Hepatocyte (in vitro differentiated cells): ENCODE measurements at regions not wholly inside any gene's neighbourhood (a gene's known extent, or its start where the extent isn't known, plus 50 kb on each side); places are given as distances from the start of the nearest gene placed in this dataset.

Experiments used
- DNase-seq: peaks from one replicate; pipeline ENCODE4 v3.0.0-alpha.2; 2016; ENCODE audit warnings: low spot score
- H2AFZ ChIP-seq: fragments of 200-600 bp; sonication (generic); 2 replicates; pipeline ENCODE4 v1.6.0; 2016; ENCODE audit warnings: antibody characterized with exemption, mild to moderate bottlenecking
- H3K27ac ChIP-seq: fragments of 200-600 bp; sonication (generic); 2 replicates; pipeline ENCODE4 v1.5.1; 2016; ENCODE audit warnings: mild to moderate bottlenecking
- H3K27me3 ChIP-seq: fragments of 200-600 bp; sonication (generic); 2 replicates; pipeline ENCODE4 v1.6.1; 2016
- H3K36me3 ChIP-seq: fragments of 200-600 bp; sonication (generic); replicated peaks from 2 replicates; pipeline ENCODE4 v1.5.1; 2016; ENCODE audit warnings: low read depth; ENCODE audit not compliant: insufficient read depth
- H3K4me1 ChIP-seq: fragments of 200-600 bp; sonication (generic); 2 replicates; pipeline ENCODE4 v1.5.1; 2016; ENCODE audit warnings: mild to moderate bottlenecking, moderate library complexity; ENCODE audit not compliant: insufficient read depth
- H3K4me2 ChIP-seq: fragments of 200-600 bp; sonication (generic); 2 replicates; pipeline ENCODE4 v1.6.0; 2016
- H3K4me3 ChIP-seq: fragments of 200-600 bp; sonication (generic); 2 replicates; pipeline ENCODE4 v1.5.1; 2016; ENCODE audit warnings: mild to moderate bottlenecking
- H3K79me2 ChIP-seq: fragments of 200-600 bp; sonication (generic); 2 replicates; pipeline ENCODE4 v1.6.0; 2017; ENCODE audit warnings: mild to moderate bottlenecking
- H3K9me2 ChIP-seq: fragments of 200-600 bp; sonication (generic); replicated peaks from 2 replicates; pipeline ENCODE4 v1.6.0; 2017; ENCODE audit warnings: mild to moderate bottlenecking; ENCODE audit not compliant: insufficient read depth
- H3K9me3 ChIP-seq: fragments of 200-600 bp; sonication (generic); 2 replicates; pipeline ENCODE4 v1.5.1; 2016; ENCODE audit warnings: low read depth, mild to moderate bottlenecking
- H4K20me1 ChIP-seq: fragments of 200-600 bp; sonication (generic); 2 replicates; pipeline ENCODE4 v1.6.0; 2016; ENCODE audit warnings: mild to moderate bottlenecking; ENCODE audit not compliant: insufficient read depth, poor library complexity, severe bottlenecking
- EZH2 ChIP-seq: fragments of 200-600 bp; sonication (generic); IDR thresholded peaks from 2 replicates; pipeline ENCODE4 v1.6.1; 2016; ENCODE audit warnings: antibody characterized with exemption, mild to moderate bottlenecking, borderline replicate concordance
- EZH2phosphoT487 ChIP-seq: fragments of 200-600 bp; sonication (generic); IDR thresholded peaks from one replicate; pipeline ENCODE4 v1.6.1; 2018; ENCODE audit warnings: antibody characterized with exemption, mild to moderate bottlenecking, low read depth, moderate library complexity; ENCODE audit not compliant: unreplicated experiment, severe bottlenecking
- WGBS: methylation state at CpG from one replicate; pipeline ENCODE4 v1.1.6; 2016; ENCODE audit warnings: low lambda C conversion rate; ENCODE audit errors: missing lambda C conversion rate; 5-methylcytosine and 5-hydroxymethylcytosine counted together
- TF ChIP-seq, protein P1 (sequence below): fragments of 200-600 bp; sonication (generic); IDR thresholded peaks from 2 replicates; pipeline ENCODE4 v1.5.1; 2016; ENCODE audit warnings: antibody characterized with exemption, mild to moderate bottlenecking; ENCODE audit not compliant: poor library complexity

DNA sequence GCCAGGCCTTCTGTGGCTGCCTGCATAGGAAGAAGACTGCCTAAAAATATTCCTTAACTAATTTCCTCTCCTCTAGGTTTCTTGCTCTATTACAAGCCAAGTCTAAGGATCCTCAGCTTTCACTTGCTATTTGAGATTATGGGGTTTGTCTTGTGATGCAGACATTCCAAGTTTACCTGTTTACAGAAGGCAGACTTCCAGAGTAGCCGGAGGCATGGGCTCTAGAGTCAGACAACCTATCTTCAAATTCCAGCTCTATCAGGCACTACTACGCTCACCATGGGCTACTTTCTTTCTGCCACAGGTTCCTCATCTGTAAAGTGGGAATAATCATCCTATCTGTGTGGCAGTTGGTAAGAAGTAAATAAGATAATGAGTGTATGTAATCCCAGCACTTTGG, 95.6 kb upstream of the BCL6 start:
- Histone ChIP-seq H3K9me2 (no peaks in the 10 kb centered on the region), H3K9me3 (no peaks in the 10 kb centered on the region), H3K4me2 (no peak overlapping the region), H2AFZ (no peak overlapping the region), H3K79me2 (no peaks in the 10 kb centered on the region), H3K27me3 (no peaks in the 10 kb centered on the region), H3K4me1 (no peaks in the 10 kb centered on the region), H3K36me3 (no peaks in the 10 kb centered on the region), H3K27ac (no peak overlapping the region), H3K4me3 (no peak overlapping the region), H4K20me1 (no peaks in the 10 kb centered on the region)
- WGBS, result 91% methylated on average over 2 of the region's 2 CpGs
- TF ChIP-seq, protein P1, sequence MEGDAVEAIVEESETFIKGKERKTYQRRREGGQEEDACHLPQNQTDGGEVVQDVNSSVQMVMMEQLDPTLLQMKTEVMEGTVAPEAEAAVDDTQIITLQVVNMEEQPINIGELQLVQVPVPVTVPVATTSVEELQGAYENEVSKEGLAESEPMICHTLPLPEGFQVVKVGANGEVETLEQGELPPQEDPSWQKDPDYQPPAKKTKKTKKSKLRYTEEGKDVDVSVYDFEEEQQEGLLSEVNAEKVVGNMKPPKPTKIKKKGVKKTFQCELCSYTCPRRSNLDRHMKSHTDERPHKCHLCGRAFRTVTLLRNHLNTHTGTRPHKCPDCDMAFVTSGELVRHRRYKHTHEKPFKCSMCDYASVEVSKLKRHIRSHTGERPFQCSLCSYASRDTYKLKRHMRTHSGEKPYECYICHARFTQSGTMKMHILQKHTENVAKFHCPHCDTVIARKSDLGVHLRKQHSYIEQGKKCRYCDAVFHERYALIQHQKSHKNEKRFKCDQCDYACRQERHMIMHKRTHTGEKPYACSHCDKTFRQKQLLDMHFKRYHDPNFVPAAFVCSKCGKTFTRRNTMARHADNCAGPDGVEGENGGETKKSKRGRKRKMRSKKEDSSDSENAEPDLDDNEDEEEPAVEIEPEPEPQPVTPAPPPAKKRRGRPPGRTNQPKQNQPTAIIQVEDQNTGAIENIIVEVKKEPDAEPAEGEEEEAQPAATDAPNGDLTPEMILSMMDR, result no peak
- TF ChIP-seq EZH2 (no peak), EZH2phosphoT487 (no peak)
- DNase-seq, result no peak

DNA sequence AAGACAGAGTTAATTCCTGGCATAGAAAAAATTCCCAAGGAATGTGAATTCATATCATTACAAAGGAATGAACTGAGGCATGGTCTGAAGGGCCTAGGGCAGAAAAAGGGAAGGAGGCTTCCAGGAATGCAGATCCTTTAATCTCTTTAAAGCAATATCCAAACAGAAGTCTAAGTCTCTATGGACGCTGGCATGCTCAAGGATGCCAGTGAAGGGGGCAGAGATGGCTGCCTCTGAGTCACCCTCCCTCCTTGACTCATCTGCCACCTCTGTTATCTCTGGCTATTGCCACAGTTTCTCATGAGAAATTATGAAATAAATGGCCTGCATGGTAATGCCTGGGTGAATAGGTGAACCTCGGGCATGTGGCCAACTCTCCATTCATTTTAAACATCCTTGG, 96.3 kb upstream of the BCL6 start:
- 56% methylated on average over 2 of the region's 2 CpGs for WGBS
- H3K27me3 ChIP-seq, result no peaks in the 10 kb centered on the region
- H3K4me1 ChIP-seq, result no peaks in the 10 kb centered on the region
- no peak overlapping the region for H3K4me2 ChIP-seq
- no peak overlapping the region for H2AFZ ChIP-seq
- no peaks in the 10 kb centered on the region for H3K9me3 ChIP-seq
- H3K27ac ChIP-seq, result peak overlapping the region; percentile 31
- no peaks in the 10 kb centered on the region for H3K79me2 ChIP-seq
- TF ChIP-seq EZH2phosphoT487 (no peak), EZH2 (no peak)
- TF ChIP-seq, protein P1, result no peak
- H3K4me3 ChIP-seq, result no peak overlapping the region
- no peaks in the 10 kb centered on the region for H3K36me3 ChIP-seq
- H4K20me1 ChIP-seq, result no peaks in the 10 kb centered on the region
- no peaks in the 10 kb centered on the region for H3K9me2 ChIP-seq
- DNase-seq, result peak; percentile 31

DNA sequence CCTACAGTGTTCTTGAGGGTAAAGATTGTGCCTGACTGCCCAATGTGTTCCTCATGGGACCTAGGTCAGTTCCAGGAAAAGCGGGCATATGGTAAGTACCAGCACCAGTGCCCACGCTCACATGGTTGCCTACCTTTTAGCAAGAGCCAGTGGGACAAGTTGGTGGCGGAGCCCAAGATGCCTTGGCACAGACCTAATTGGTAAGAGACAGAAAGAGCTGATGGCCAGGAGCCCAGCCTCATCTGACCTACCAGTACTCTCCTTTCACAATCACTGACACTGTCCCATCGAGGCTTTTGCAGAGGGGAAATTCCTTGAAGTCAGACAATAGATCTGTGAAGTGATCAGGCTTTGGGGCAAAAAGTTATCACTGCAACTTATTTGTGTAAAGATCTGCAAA, 98.4 kb upstream of the BCL6 start:
- Histone ChIP-seq H3K27me3 (no peaks in the 10 kb centered on the region), H3K4me2 (no peak overlapping the region), H3K36me3 (no peaks in the 10 kb centered on the region), H3K4me3 (no peak overlapping the region), H3K4me1 (no peaks in the 10 kb centered on the region), H3K27ac (no peak overlapping the region), H3K9me3 (no peaks in the 10 kb centered on the region), H3K9me2 (no peaks in the 10 kb centered on the region), H4K20me1 (no peaks in the 10 kb centered on the region), H3K79me2 (no peaks in the 10 kb centered on the region), H2AFZ (no peak overlapping the region)
- 80% methylated on average over 4 of the region's 4 CpGs for WGBS
- no peak for DNase-seq
- TF ChIP-seq EZH2phosphoT487 (no peak), EZH2 (no peak)
- TF ChIP-seq, protein P1, result no peak

DNA sequence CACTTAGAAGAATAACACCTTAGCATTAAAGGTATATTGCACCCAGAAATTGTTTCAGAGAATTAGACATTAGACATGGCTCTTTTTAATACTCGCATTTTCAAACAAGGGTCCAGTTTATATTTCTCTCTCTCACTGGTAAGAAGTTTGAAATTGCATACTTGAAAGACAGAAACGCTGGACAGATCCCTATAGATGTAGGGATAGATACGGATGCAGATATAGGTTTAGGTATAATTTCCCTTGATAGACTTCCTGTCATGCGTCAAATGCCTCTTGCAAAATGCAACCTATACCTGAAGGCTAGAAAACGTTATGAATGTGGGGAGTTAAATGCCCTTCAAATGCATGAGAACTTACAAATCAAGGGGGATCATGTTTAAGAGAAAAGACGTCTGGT, 99.4 kb upstream of the BCL6 start:
- Histone ChIP-seq H3K9me3 (no peaks in the 10 kb centered on the region), H3K4me1 (no peaks in the 10 kb centered on the region), H2AFZ (no peak overlapping the region), H3K4me2 (no peak overlapping the region), H3K79me2 (no peaks in the 10 kb centered on the region), H3K27me3 (no peaks in the 10 kb centered on the region), H3K27ac (no peak overlapping the region), H3K4me3 (no peak overlapping the region), H3K36me3 (no peaks in the 10 kb centered on the region), H4K20me1 (no peaks in the 10 kb centered on the region), H3K9me2 (no peaks in the 10 kb centered on the region)
- TF ChIP-seq, protein P1, result no peak
- TF ChIP-seq EZH2, result no peak
- no peak for TF ChIP-seq EZH2phosphoT487
- WGBS, result 54% methylated on average over 6 of the region's 6 CpGs
- no peak for DNase-seq
